MM.1S (cell line): ENCODE measurements at regions not wholly inside any gene's neighbourhood (a gene's known extent, or its start where the extent isn't known, plus 50 kb on each side); places are given as distances from the start of the nearest gene placed in this dataset.

Source experiments
- EZH2 ChIP-seq: fragments of 300-600 bp; sonication (generic); optimal IDR thresholded peaks from 2 replicates; pipeline ENCODE3; 2017; ENCODE audit warnings: low read depth, mild to moderate bottlenecking, antibody characterized with exemption, low read length, mixed read lengths
- TF ChIP-seq, protein P1 (sequence below): fragments of 300-600 bp; sonication (generic); IDR thresholded peaks from 2 replicates; pipeline ENCODE4 v1.5.1; 2016; ENCODE audit warnings: antibody characterized with exemption, low read length, mixed read lengths

GRCh38 chr4:137122876-137123275, 409.4 kb downstream of the PCDH18 start:
- TF ChIP-seq, protein P1, sequence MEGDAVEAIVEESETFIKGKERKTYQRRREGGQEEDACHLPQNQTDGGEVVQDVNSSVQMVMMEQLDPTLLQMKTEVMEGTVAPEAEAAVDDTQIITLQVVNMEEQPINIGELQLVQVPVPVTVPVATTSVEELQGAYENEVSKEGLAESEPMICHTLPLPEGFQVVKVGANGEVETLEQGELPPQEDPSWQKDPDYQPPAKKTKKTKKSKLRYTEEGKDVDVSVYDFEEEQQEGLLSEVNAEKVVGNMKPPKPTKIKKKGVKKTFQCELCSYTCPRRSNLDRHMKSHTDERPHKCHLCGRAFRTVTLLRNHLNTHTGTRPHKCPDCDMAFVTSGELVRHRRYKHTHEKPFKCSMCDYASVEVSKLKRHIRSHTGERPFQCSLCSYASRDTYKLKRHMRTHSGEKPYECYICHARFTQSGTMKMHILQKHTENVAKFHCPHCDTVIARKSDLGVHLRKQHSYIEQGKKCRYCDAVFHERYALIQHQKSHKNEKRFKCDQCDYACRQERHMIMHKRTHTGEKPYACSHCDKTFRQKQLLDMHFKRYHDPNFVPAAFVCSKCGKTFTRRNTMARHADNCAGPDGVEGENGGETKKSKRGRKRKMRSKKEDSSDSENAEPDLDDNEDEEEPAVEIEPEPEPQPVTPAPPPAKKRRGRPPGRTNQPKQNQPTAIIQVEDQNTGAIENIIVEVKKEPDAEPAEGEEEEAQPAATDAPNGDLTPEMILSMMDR: no peak
- TF ChIP-seq EZH2: no peak
